ENCODE measurements at regions not wholly inside any gene's neighbourhood (a gene's known extent, or its start where the extent isn't known, plus 50 kb on each side); places are given as distances from the start of the nearest gene placed in this dataset.

DNA sequence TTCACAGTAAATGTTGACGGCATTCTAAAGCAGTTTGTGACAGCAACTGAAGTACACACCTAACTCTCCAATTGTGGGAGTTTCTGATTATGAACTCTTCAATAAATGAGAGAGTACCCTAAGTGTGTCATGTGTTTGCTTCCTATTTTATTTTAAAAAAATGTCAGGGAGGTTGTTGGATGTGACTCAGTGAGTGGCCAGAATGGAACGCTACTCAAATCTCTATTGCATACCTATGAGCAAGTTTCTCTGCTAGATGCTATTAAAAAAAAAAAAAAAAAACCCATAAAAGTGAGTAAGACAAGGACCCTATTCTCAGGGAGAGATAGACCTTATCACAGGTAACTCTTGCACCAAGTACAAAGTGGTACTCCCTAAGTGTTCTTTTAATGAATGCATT lies 256.6 kb downstream of the BTG1 start:
- TF ChIP-seq, protein P1, sequence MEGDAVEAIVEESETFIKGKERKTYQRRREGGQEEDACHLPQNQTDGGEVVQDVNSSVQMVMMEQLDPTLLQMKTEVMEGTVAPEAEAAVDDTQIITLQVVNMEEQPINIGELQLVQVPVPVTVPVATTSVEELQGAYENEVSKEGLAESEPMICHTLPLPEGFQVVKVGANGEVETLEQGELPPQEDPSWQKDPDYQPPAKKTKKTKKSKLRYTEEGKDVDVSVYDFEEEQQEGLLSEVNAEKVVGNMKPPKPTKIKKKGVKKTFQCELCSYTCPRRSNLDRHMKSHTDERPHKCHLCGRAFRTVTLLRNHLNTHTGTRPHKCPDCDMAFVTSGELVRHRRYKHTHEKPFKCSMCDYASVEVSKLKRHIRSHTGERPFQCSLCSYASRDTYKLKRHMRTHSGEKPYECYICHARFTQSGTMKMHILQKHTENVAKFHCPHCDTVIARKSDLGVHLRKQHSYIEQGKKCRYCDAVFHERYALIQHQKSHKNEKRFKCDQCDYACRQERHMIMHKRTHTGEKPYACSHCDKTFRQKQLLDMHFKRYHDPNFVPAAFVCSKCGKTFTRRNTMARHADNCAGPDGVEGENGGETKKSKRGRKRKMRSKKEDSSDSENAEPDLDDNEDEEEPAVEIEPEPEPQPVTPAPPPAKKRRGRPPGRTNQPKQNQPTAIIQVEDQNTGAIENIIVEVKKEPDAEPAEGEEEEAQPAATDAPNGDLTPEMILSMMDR (IDR thresholded peaks at IDR 0.05; ENCODE audit: poor library complexity): no peak
- TF ChIP-seq EZH2 (IDR thresholded peaks at IDR 0.05; ENCODE audit: borderline replicate concordance): no peak

Measured in hepatocyte (in vitro differentiated cells).